Endothelial cell of umbilical vein (primary cell): ENCODE measurements at regions not wholly inside any gene's neighbourhood (a gene's known extent, or its start where the extent isn't known, plus 50 kb on each side); places are given as distances from the start of the nearest gene placed in this dataset.

Experiments used
- BruUV-seq: library from RNA; stranded (reverse); fragments of 400-500 nt; replicated peaks from 2 replicates; lab custom pipeline; 2021; lab: Mats Ljungman, UMichigan
- CTCF ChIA-PET: fragments of 300-600, 350-600 bp; sonication (Branson Sonifier 250); formaldehyde crosslinking; loops from one replicate; lab custom pipeline; 2021; ENCODE audit warnings: antibody characterized with exemption, inconsistent platforms; lab: Charles Lee
- POLR2A ChIA-PET: fragments of 300-600, 350-600 bp; sonication (Branson Sonifier 250); formaldehyde crosslinking; loops from one replicate; lab custom pipeline; 2021; ENCODE audit warnings: antibody characterized with exemption, inconsistent platforms; lab: Charles Lee
- DNase-seq: peaks from one replicate; pipeline ENCODE4 v3.0.0-alpha.2; 2011; ENCODE audit warnings: low read depth, low spot score
- FAIRE-seq: peaks from 2 replicates; lab custom pipeline; 2011; peaks lifted over from hg19 to GRCh38; lab: Jason Lieb, UNC
- H2AFZ ChIP-seq: 2 replicates; pipeline ENCODE4 v1.6.0; 2012; ENCODE audit warnings: low read depth, low read length, control low read depth, inconsistent platforms
- H3K27ac ChIP-seq: 2 replicates; pipeline ENCODE4 v1.5.1; 2011; ENCODE audit warnings: low read depth, mild to moderate bottlenecking, control low read depth, low read length, moderate library complexity; ENCODE audit not compliant: insufficient read depth
- H3K27me3 ChIP-seq, 2 experiments: 2 replicates each; pipeline versions ENCODE4 v1.6.0 to v1.6.1; 2011; ENCODE audit warnings: low read length in 2 of 2, mixed read lengths in 1 of 2; ENCODE audit not compliant: control insufficient read depth in 2 of 2, insufficient read depth in 2 of 2
- H3K36me3 ChIP-seq, 2 experiments: 2 replicates in 1 of 2; 3 replicates in 1 of 2; pipeline ENCODE4 v1.5.1; 2011; ENCODE audit warnings: low read length in 2 of 2, mild to moderate bottlenecking in 1 of 2, moderate library complexity in 1 of 2; ENCODE audit not compliant: control insufficient read depth in 2 of 2, insufficient read depth in 2 of 2; ENCODE audit errors: extremely low read depth in 1 of 2
- H3K4me1 ChIP-seq: 3 replicates; pipeline ENCODE4 v1.5.1; 2011; ENCODE audit warnings: mild to moderate bottlenecking, low read length; ENCODE audit not compliant: control insufficient read depth, insufficient read depth; ENCODE audit errors: extremely low read depth
- H3K4me2 ChIP-seq: 2 replicates; pipeline ENCODE4 v1.6.1; 2011; ENCODE audit warnings: low read length, control low read depth, mixed read lengths; ENCODE audit not compliant: insufficient read depth
- H3K4me3 ChIP-seq, 3 experiments: fragments of 200-600 bp in 1 of 3; sonication (generic), shearing (Covaris generic) in 1 of 3; replicated peaks in 1 of 3; 2 replicates each; pipeline ENCODE4 v1.5.1; 2011 to 2016; ENCODE audit warnings: control low read depth in 3 of 3, low read length in 3 of 3, mild to moderate bottlenecking in 2 of 3, inconsistent platforms in 1 of 3, low read depth in 1 of 3, moderate library complexity in 1 of 3; ENCODE audit not compliant: insufficient read depth in 1 of 3
- H3K79me2 ChIP-seq: 2 replicates; pipeline ENCODE4 v1.6.0; 2012; ENCODE audit warnings: low read length, inconsistent platforms; ENCODE audit not compliant: control insufficient read depth, insufficient read depth
- H3K9ac ChIP-seq: replicated peaks from 2 replicates; pipeline ENCODE3; 2011; ENCODE audit warnings: low read length, control low read depth; ENCODE audit not compliant: insufficient read depth; ENCODE audit errors: extremely low read depth
- H3K9me1 ChIP-seq: replicated peaks from 3 replicates; pipeline ENCODE4 v1.6.0; 2011; ENCODE audit warnings: mild to moderate bottlenecking, low read length; ENCODE audit not compliant: control insufficient read depth, insufficient read depth; ENCODE audit errors: extremely low read depth
- H3K9me3 ChIP-seq: replicated peaks from 2 replicates; pipeline ENCODE4 v1.5.1; 2012; ENCODE audit warnings: low read length, inconsistent platforms; ENCODE audit not compliant: control insufficient read depth, insufficient read depth
- H4K20me1 ChIP-seq: replicated peaks from 2 replicates; pipeline ENCODE3; 2011; ENCODE audit warnings: mild to moderate bottlenecking, low read length; ENCODE audit not compliant: control insufficient read depth, insufficient read depth; ENCODE audit errors: extremely low read depth
- CTCF ChIP-seq, 2 donors: IDR thresholded peaks; 1 replicate in 1 of 2; 2 replicates in 1 of 2; pipeline ENCODE4 v1.5.1; 2011; ENCODE audit warnings: low read length in 2 of 2, mild to moderate bottlenecking in 2 of 2, moderate library complexity in 2 of 2, control low read depth in 1 of 2, inconsistent platforms in 1 of 2, low read depth in 1 of 2; ENCODE audit not compliant: insufficient read depth in 1 of 2; ENCODE audit errors: extremely low read depth in 1 of 2
- EZH2 ChIP-seq: IDR thresholded peaks from 2 replicates; pipeline ENCODE4 v1.6.1; 2012; ENCODE audit warnings: borderline replicate concordance, low read depth, mild to moderate bottlenecking, moderate library complexity, low read length, inconsistent platforms; ENCODE audit not compliant: severe bottlenecking
- FOS ChIP-seq: IDR thresholded peaks from 2 replicates; pipeline ENCODE4 v1.6.1; 2011; ENCODE audit warnings: mild to moderate bottlenecking, low read length, moderate library complexity, borderline replicate concordance; ENCODE audit not compliant: insufficient read depth
- GATA2 ChIP-seq: IDR thresholded peaks from 2 replicates; pipeline ENCODE4 v1.7.0; 2011; ENCODE audit warnings: low read depth, mild to moderate bottlenecking, moderate library complexity, mixed read lengths, low read length; ENCODE audit not compliant: insufficient read length, insufficient read depth
- JUN ChIP-seq: IDR thresholded peaks from 2 replicates; pipeline ENCODE4 v1.6.1; 2011; ENCODE audit warnings: borderline replicate concordance, low read depth; ENCODE audit not compliant: insufficient read length, insufficient read depth
- MAX ChIP-seq: IDR thresholded peaks from 2 replicates; pipeline ENCODE4 v1.6.1; 2011; ENCODE audit not compliant: insufficient read depth, insufficient read length
- MYC ChIP-seq: IDR thresholded peaks from one replicate; pipeline ENCODE4 v1.6.1; 2011; ENCODE audit warnings: mild to moderate bottlenecking, low read depth, low read length
- POLR2A ChIP-seq: IDR thresholded peaks from 2 replicates; pipeline ENCODE4 v1.6.1; 2012; ENCODE audit warnings: low read depth, mild to moderate bottlenecking, control low read depth, low read length
- POLR2AphosphoS5 ChIP-seq: IDR thresholded peaks from 2 replicates; pipeline ENCODE4 v1.6.1; 2012; ENCODE audit warnings: low read depth, mild to moderate bottlenecking, control low read depth, low read length, moderate library complexity; ENCODE audit not compliant: insufficient read depth
- dilution Hi-C: fragments of 300-500 bp; cut with MboI; formaldehyde crosslinking; loops from one replicate; pipeline ENCODE4 v1.15.0; 2019; ENCODE audit warnings: low sequenced_read_pairs; ENCODE audit not compliant: extremely low pct_ligation_motif_present
- intact Hi-C: fragments of 100-400 bp; cut with micrococcal nuclease; formaldehyde crosslinking; loops from one replicate; pipeline ENCODE4 v1.10.0; 2022

- ChIA-PET CTCF (interaction anchor here (0.9 to 1.6 kb wide), 8 partner anchors 10 to 475 kb away, joined by 3 to 9 read pairs (median 4); no protein-coding TSS in a partner anchor), POLR2A (interaction anchor here (1.0 kb wide), 1 partner anchor 118 kb away, joined by 4 read pairs; the partner anchor contains the start of gene ERCC6L2)
- Histone ChIP-seq H3K9me1 (no peaks in the 10 kb centered on the region), H3K4me2 (peak overlapping the region; percentile 38), H3K79me2 (no peaks in the 10 kb centered on the region), H4K20me1 (no peaks in the 10 kb centered on the region), H2AFZ (peak overlapping the region; percentile 61), H3K36me3 (no peaks in the 10 kb centered on the region), H3K9me3 (no peaks in the 10 kb centered on the region), H3K9ac (no peak overlapping the region), H3K27me3 (no peaks in the 10 kb centered on the region), H3K4me3 (no peak overlapping the region), H3K27ac (no peak overlapping the region), H3K4me1 (peaks cover 5% of the 10 kb centered on the region)
- peak; percentile 79 for DNase-seq
- TF ChIP-seq JUN (peak; percentile 27), MAX (no peak), FOS (no peak), POLR2A (no peak), EZH2 (no peak), POLR2AphosphoS5 (no peak), GATA2 (no peak), MYC (no peak)
- BruUV-seq, result no TSS peak
- intact Hi-C loops (loop anchor here (1.0 to 2.0 kb wide), 2 partner anchors 36 to 117 kb away; no protein-coding TSS in a partner anchor), dilution Hi-C loops (no loop called here)
- FAIRE-seq, result peak; percentile 93
Measured at GRCh38 chr9:95756986-95757385, 118.5 kb upstream of the ERCC6L2 start.

- TF ChIP-seq EZH2 (no peak), CTCF (IDR thresholded peaks at IDR 0.05; ENCODE audit: extremely low read depth in 1 of 2, insufficient read depth in 1 of 2, low read depth in 1 of 2, low read length in 2 of 2) (no peak), JUN (no peak), FOS (no peak), GATA2 (no peak), POLR2A (no peak)
- FAIRE-seq, result no peak
- Histone ChIP-seq H3K9ac (no peak overlapping the region), H3K9me1 (no peaks in the 10 kb centered on the region), H3K27ac (no peak overlapping the region), H3K4me1 (peaks cover 5% of the 10 kb centered on the region), H3K9me3 (no peaks in the 10 kb centered on the region), H3K27me3 (no peaks in the 10 kb centered on the region), H3K4me3 (no peak overlapping the region), H3K79me2 (no peaks in the 10 kb centered on the region), H3K4me2 (no peak overlapping the region), H3K36me3 (no peaks in the 10 kb centered on the region), H4K20me1 (no peaks in the 10 kb centered on the region), H2AFZ (no peak overlapping the region)
- dilution Hi-C loops, result no loop called here
- CTCF ChIA-PET, result interaction anchor here (0.7 to 1.6 kb wide), 6 partner anchors 11 to 249 kb away, joined by 3 to 9 read pairs (median 4); no protein-coding TSS in a partner anchor
- peak; percentile 4 for DNase-seq
- POLR2A ChIA-PET, result no interaction called here
- no TSS peak for BruUV-seq
- intact Hi-C loops, result loop anchor here (2.0 kb wide), 1 partner anchor 37 kb away; no protein-coding TSS in a partner anchor
Measured at GRCh38 chr9:95756101-95756500, 119.4 kb upstream of the ERCC6L2 start.
